Activated naive CD4-positive, alpha-beta T cell treated with anti-CD3 and anti-CD28 coated beads, Interleukin-2, amount 10 ng/mL, durations not matched to agents 7 days and 5 days (primary cell): ENCODE measurements at regions not wholly inside any gene's neighbourhood (a gene's known extent, or its start where the extent isn't known, plus 50 kb on each side); places are given as distances from the start of the nearest gene placed in this dataset.

Experiments
- CTCF ChIA-PET: fragments of 350-600 bp; sonication (Branson Sonifier 250); formaldehyde crosslinking; loops from one replicate; lab custom pipeline; 2021; ENCODE audit warnings: antibody characterized with exemption; lab: Charles Lee
- DNase-seq: peaks from one replicate; pipeline ENCODE4 v3.0.0-alpha.2; 2020
- H3K27ac Mint-ChIP-seq: one replicate; pipeline ENCODE4 v1.8.0; 2021; ENCODE audit warnings: mild to moderate bottlenecking, moderate library complexity, mixed read lengths
- H3K27me3 Mint-ChIP-seq: one replicate; pipeline ENCODE4 v1.8.0; 2021; ENCODE audit warnings: mild to moderate bottlenecking, mixed read lengths
- H3K36me3 Mint-ChIP-seq: one replicate; pipeline ENCODE4 v1.8.0; 2021; ENCODE audit warnings: mixed read lengths
- H3K4me1 Mint-ChIP-seq: one replicate; pipeline ENCODE4 v1.8.0; 2021; ENCODE audit warnings: mixed read lengths
- H3K4me3 Mint-ChIP-seq: one replicate; pipeline ENCODE4 v1.8.0; 2021; ENCODE audit warnings: mild to moderate bottlenecking, moderate library complexity, mixed read lengths
- H3K9me3 Mint-ChIP-seq: one replicate; pipeline ENCODE4 v1.8.0; 2021; ENCODE audit warnings: mixed read lengths

- DNase-seq, result no peak
- H3K9me3 Mint-ChIP-seq, result peaks cover 8% of the 10 kb centered on the region
- CTCF ChIA-PET, result no interaction called here
Observed at GRCh38 chr3:21801631-21802030, 50.6 kb upstream of the ZNF385D start.

GRCh38 chr3:21803604-21804003 is 52.6 kb upstream of the ZNF385D start:
- Mint-ChIP-seq H3K9me3 (peaks cover 7% of the 10 kb centered on the region), H3K27me3 (no peaks in the 10 kb centered on the region), H3K27ac (no peak overlapping the region), H3K36me3 (no peaks in the 10 kb centered on the region), H3K4me1 (no peaks in the 10 kb centered on the region), H3K4me3 (no peak overlapping the region)
- CTCF ChIA-PET, result no interaction called here
- DNase-seq, result no peak

More at GRCh38 chr3:21801631-21802030, 50.6 kb upstream of the ZNF385D start:
- no peak overlapping the region for H3K4me3 Mint-ChIP-seq
- no peaks in the 10 kb centered on the region for H3K27me3 Mint-ChIP-seq
- no peaks in the 10 kb centered on the region for H3K36me3 Mint-ChIP-seq
- no peaks in the 10 kb centered on the region for H3K4me1 Mint-ChIP-seq
- no peak overlapping the region for H3K27ac Mint-ChIP-seq

DNA sequence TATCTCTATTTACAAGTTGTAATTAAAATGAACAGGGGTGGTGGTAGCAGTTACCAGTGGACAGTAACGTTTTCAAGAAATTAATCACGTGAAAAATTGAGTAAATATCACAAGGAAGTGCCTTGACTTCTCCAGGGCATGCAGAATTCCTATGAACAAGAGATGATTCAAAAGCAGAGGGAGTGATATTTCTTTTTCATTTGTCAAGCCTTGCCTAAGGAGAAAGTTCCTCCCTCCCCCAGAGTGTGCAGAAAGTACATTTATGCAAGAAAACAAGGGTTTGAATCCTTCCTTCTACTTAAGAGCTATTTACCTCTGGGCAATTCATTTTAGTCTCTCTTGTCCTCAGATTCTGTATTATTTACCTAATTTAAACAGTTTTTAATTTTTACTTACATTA is 53.3 kb upstream of the ZNF385D start:
- Mint-ChIP-seq H3K9me3 (peaks cover 8% of the 10 kb centered on the region), H3K27me3 (no peaks in the 10 kb centered on the region), H3K4me1 (no peaks in the 10 kb centered on the region), H3K4me3 (no peak overlapping the region), H3K27ac (no peak overlapping the region), H3K36me3 (no peaks in the 10 kb centered on the region)
- no peak for DNase-seq
- CTCF ChIA-PET, result no interaction called here

GRCh38 chr3:21806733-21807132 is 55.7 kb upstream of the ZNF385D start:
- DNase-seq, result no peak
- Mint-ChIP-seq H3K4me3 (no peak overlapping the region), H3K9me3 (peaks cover 5% of the 10 kb centered on the region), H3K27me3 (no peaks in the 10 kb centered on the region), H3K36me3 (no peaks in the 10 kb centered on the region), H3K27ac (no peak overlapping the region), H3K4me1 (no peaks in the 10 kb centered on the region)
- CTCF ChIA-PET, result no interaction called here

- Mint-ChIP-seq H3K36me3 (no peaks in the 10 kb centered on the region), H3K27ac (no peak overlapping the region), H3K4me3 (no peak overlapping the region), H3K9me3 (peaks cover 8% of the 10 kb centered on the region), H3K4me1 (no peaks in the 10 kb centered on the region), H3K27me3 (no peaks in the 10 kb centered on the region)
- DNase-seq, result no peak
- CTCF ChIA-PET, result no interaction called here
Observed at GRCh38 chr3:21825684-21826083, 74.7 kb upstream of the ZNF385D start.

- H3K36me3 Mint-ChIP-seq, result no peaks in the 10 kb centered on the region
- DNase-seq, result no peak
- H3K9me3 Mint-ChIP-seq, result peaks cover 8% of the 10 kb centered on the region
- H3K27ac Mint-ChIP-seq, result no peak overlapping the region
- no peaks in the 10 kb centered on the region for H3K27me3 Mint-ChIP-seq
- H3K4me1 Mint-ChIP-seq, result no peaks in the 10 kb centered on the region
- CTCF ChIA-PET, result no interaction called here
- H3K4me3 Mint-ChIP-seq, result no peak overlapping the region
Observed at GRCh38 chr3:21826416-21826815, 75.4 kb upstream of the ZNF385D start.

- H3K9me3 Mint-ChIP-seq, result peaks cover 9% of the 10 kb centered on the region
- DNase-seq, result no peak
- CTCF ChIA-PET, result no interaction called here
- H3K27me3 Mint-ChIP-seq, result no peaks in the 10 kb centered on the region
- no peak overlapping the region for H3K27ac Mint-ChIP-seq
- no peaks in the 10 kb centered on the region for H3K36me3 Mint-ChIP-seq
- no peak overlapping the region for H3K4me3 Mint-ChIP-seq
- H3K4me1 Mint-ChIP-seq, result no peaks in the 10 kb centered on the region
Observed at GRCh38 chr3:21830541-21830940, 79.5 kb upstream of the ZNF385D start.

GRCh38 chr3:21835264-21835663 is 84.3 kb upstream of the ZNF385D start:
- Mint-ChIP-seq H3K4me3 (no peak overlapping the region), H3K9me3 (peaks cover 5% of the 10 kb centered on the region), H3K27me3 (no peaks in the 10 kb centered on the region), H3K27ac (no peak overlapping the region), H3K36me3 (no peaks in the 10 kb centered on the region), H3K4me1 (no peaks in the 10 kb centered on the region)
- CTCF ChIA-PET, result no interaction called here
- DNase-seq, result no peak

DNA sequence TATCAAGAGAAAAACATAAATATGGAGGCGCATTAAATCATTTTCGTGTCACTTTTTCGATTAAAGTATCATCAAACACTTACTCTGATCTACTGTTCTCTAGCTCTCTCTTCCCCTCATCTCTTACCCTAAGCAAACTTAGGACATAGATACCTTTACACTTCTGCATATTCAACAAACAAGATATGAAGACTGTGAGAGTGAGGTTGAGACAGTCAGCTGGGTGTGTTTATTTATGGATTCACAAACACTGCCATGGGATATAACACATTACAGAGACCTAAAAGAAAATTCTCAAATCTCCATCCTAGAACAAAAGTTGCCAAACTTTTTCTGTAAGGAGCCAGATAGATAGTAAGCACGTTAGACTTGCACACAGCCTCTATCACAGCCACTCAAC is 85.2 kb upstream of the ZNF385D start:
- no peaks in the 10 kb centered on the region for H3K4me1 Mint-ChIP-seq
- no peak for DNase-seq
- peaks cover 5% of the 10 kb centered on the region for H3K9me3 Mint-ChIP-seq
- no peaks in the 10 kb centered on the region for H3K27me3 Mint-ChIP-seq
- no peak overlapping the region for H3K27ac Mint-ChIP-seq
- CTCF ChIA-PET, result no interaction called here
- H3K36me3 Mint-ChIP-seq, result no peaks in the 10 kb centered on the region
- H3K4me3 Mint-ChIP-seq, result no peak overlapping the region

DNA sequence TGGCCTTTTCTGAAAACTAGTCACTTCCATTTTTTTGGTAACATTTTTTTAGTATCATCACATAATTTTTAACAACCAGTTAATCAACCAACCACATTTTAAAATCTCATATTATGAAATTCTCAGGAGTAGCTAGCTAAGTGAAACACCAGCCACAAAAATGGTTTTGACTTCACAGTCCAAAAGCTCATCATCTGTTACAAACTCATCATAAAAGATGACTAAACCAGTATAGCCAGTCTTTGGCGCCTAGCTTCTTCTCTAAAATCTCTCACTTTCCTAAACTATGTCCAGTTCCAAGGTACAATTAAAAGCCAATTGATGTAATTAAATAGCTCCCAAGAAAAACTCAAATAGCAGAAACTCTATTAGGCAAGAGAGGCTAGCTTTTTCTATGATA is 88.2 kb upstream of the ZNF385D start:
- Mint-ChIP-seq H3K9me3 (peaks cover 3% of the 10 kb centered on the region), H3K4me3 (no peak overlapping the region), H3K4me1 (no peaks in the 10 kb centered on the region), H3K27ac (no peak overlapping the region), H3K27me3 (no peaks in the 10 kb centered on the region), H3K36me3 (no peaks in the 10 kb centered on the region)
- CTCF ChIA-PET, result no interaction called here
- DNase-seq, result no peak

DNA sequence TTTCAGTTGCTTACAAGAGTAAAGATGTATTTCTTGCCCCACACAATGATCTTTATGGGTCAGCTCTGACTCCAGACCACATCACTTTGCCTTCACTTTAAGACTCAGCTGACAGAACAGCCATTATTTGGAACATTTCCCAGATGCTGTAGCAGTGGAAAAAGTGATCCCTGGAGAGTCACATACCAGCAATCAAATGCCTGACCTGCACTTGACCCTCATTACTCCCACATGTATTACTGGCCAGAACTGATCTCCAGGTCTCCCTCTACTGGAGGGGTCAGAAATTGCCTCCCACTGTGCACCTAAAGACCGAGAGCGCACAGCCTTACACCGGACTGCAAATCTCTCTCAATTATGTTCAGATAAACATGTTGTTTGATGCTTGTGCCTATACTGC is 88.6 kb upstream of the ZNF385D start:
- H3K36me3 Mint-ChIP-seq, result no peaks in the 10 kb centered on the region
- H3K9me3 Mint-ChIP-seq, result peaks cover 3% of the 10 kb centered on the region
- H3K4me1 Mint-ChIP-seq, result no peaks in the 10 kb centered on the region
- CTCF ChIA-PET, result no interaction called here
- no peak overlapping the region for H3K4me3 Mint-ChIP-seq
- no peaks in the 10 kb centered on the region for H3K27me3 Mint-ChIP-seq
- no peak overlapping the region for H3K27ac Mint-ChIP-seq
- DNase-seq, result no peak

GRCh38 chr3:21847005-21847404 is 96.0 kb upstream of the ZNF385D start:
- no peaks in the 10 kb centered on the region for H3K27me3 Mint-ChIP-seq
- no peak for DNase-seq
- H3K36me3 Mint-ChIP-seq, result no peaks in the 10 kb centered on the region
- H3K4me1 Mint-ChIP-seq, result no peaks in the 10 kb centered on the region
- CTCF ChIA-PET, result no interaction called here
- H3K4me3 Mint-ChIP-seq, result no peak overlapping the region
- peaks cover 2% of the 10 kb centered on the region for H3K9me3 Mint-ChIP-seq
- H3K27ac Mint-ChIP-seq, result no peak overlapping the region

DNA sequence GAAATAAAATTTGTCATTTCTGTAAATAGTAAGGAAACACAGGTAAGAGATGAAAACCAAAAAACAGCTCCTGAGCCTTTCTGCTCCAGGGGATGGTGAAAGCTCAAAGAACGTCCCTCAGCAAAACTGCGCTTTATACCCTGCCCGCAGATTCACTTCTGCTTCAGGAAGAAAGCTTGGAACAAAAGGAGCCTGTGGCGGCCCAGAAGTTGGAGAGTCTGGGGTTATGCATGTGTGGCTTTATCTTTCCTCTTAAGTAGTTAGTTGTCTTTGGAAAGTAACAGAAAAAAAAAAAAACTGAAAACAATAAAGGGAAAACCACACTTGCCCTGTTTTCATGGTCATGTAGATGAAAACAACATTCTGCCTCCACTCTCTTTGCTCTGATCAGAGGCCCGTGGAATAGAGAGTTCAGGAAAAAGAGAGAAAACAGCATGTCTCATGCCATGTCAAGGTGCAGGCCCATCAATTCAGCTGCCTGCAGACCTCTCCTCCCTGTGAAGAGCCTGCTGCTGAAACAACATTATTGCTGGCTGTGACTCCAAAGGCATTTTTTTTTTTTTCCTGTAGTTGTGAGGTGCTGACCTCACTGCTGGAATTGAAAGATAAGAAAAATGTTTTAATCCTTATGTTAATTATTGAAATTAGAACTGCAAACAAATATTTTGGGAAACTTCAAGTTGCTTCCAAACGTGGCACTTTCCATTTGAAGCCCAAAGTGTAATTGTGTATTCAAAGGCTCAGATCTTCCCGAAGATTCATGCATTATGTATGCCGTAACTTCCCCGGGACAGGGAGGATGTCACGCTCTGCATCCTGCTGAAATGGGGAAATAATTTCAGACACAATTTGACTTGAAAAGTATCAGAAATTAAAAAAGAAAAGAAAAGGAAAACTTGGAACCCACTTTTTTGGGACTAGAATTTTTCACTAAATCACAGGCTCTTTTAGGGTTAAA is 108.4 kb upstream of the ZNF385D start:
- Mint-ChIP-seq H3K4me1 (no peaks in the 10 kb centered on the region), H3K27me3 (no peaks in the 10 kb centered on the region), H3K9me3 (peaks cover 9% of the 10 kb centered on the region), H3K36me3 (no peaks in the 10 kb centered on the region), H3K27ac (no peak overlapping the region), H3K4me3 (no peak overlapping the region)
- no peak for DNase-seq
- CTCF ChIA-PET, result no interaction called here

DNA sequence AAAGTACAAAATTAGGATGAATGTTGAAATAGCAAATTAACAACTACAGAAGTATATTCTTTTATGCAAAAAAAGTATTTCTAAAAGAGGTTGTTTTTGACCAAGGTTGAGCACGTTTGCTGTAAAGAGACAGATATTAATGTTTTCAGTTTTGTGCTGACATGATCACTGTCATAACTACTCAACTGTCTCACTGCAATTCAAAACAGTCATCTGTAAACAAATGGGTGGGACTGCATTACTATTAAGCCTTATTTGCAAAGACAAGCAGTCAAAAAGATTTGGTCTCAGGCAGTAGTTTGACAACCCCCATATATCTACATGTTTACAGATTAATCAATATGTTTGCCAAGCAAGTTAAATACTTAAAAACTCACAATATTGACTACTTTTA is 109.1 kb upstream of the ZNF385D start:
- peaks cover 9% of the 10 kb centered on the region for H3K9me3 Mint-ChIP-seq
- no peak overlapping the region for H3K4me3 Mint-ChIP-seq
- H3K27me3 Mint-ChIP-seq, result no peaks in the 10 kb centered on the region
- H3K27ac Mint-ChIP-seq, result no peak overlapping the region
- no peaks in the 10 kb centered on the region for H3K36me3 Mint-ChIP-seq
- DNase-seq, result no peak
- no peaks in the 10 kb centered on the region for H3K4me1 Mint-ChIP-seq
- CTCF ChIA-PET, result no interaction called here

GRCh38 chr3:21860657-21861056 is 109.6 kb upstream of the ZNF385D start:
- H3K4me1 Mint-ChIP-seq, result no peaks in the 10 kb centered on the region
- peaks cover 9% of the 10 kb centered on the region for H3K9me3 Mint-ChIP-seq
- no peak overlapping the region for H3K27ac Mint-ChIP-seq
- no peak overlapping the region for H3K4me3 Mint-ChIP-seq
- DNase-seq, result no peak
- H3K27me3 Mint-ChIP-seq, result no peaks in the 10 kb centered on the region
- no peaks in the 10 kb centered on the region for H3K36me3 Mint-ChIP-seq
- CTCF ChIA-PET, result no interaction called here
